Panc1 (cell line): ENCODE measurements at regions not wholly inside any gene's neighbourhood (a gene's known extent, or its start where the extent isn't known, plus 50 kb on each side); places are given as distances from the start of the nearest gene placed in this dataset.

Experiments
- ATAC-seq: fragments of 200-7000 bp; cut with Tn5 transposase; 2 replicates; pipeline ENCODE4 v1.9.1; 2020; ENCODE audit warnings: mild to moderate bottlenecking, moderate library complexity
- BruUV-seq: library from RNA; stranded (reverse); fragments of 400-500 nt; replicated peaks from 2 replicates; lab custom pipeline; 2021; lab: Mats Ljungman, UMichigan
- CTCF ChIA-PET: fragments of 300-600 bp; sonication (Branson Sonifier 250); formaldehyde crosslinking; loops from one replicate; lab custom pipeline; 2022; ENCODE audit warnings: antibody characterized with exemption; lab: Charles Lee
- POLR2A ChIA-PET: fragments of 300-600 bp; sonication (Branson Sonifier 250); formaldehyde crosslinking; loops from one replicate; lab custom pipeline; 2022; ENCODE audit warnings: antibody characterized with exemption; lab: Charles Lee
- DNase-seq: peaks from one replicate; pipeline ENCODE4 v3.0.0-alpha.2; 2010; ENCODE audit warnings: low read depth, low spot score
- H3K27ac ChIP-seq: 2 replicates; pipeline ENCODE4 v1.5.1; 2011; ENCODE audit warnings: mild to moderate bottlenecking, low read length, inconsistent platforms
- H3K27me3 ChIP-seq: fragments of 200-500 bp; sonication (Bioruptor generic); 2 replicates; pipeline ENCODE4 v1.6.0; 2014; ENCODE audit warnings: low read length, inconsistent platforms; ENCODE audit not compliant: control insufficient read depth, insufficient read depth
- H3K36me3 ChIP-seq: fragments of 200-500 bp; sonication (Bioruptor generic); 2 replicates; pipeline ENCODE4 v1.5.1; 2014; ENCODE audit warnings: inconsistent platforms, mild to moderate bottlenecking, low read length, moderate library complexity; ENCODE audit not compliant: control insufficient read depth, insufficient read depth
- H3K4me1 ChIP-seq: 2 replicates; pipeline ENCODE4 v1.5.1; 2011; ENCODE audit warnings: inconsistent platforms, mild to moderate bottlenecking, low read length, moderate library complexity; ENCODE audit not compliant: control insufficient read depth, insufficient read depth
- H3K4me3 ChIP-seq, 2 experiments: 2 replicates each; pipeline ENCODE4 v1.5.1; 2011 to 2012; ENCODE audit warnings: low read depth in 2 of 2, low read length in 2 of 2, mild to moderate bottlenecking in 2 of 2, inconsistent platforms in 1 of 2, moderate library complexity in 1 of 2
- H3K9me3 ChIP-seq: fragments of 200-500 bp; sonication (Bioruptor generic); 2 replicates; pipeline ENCODE4 v1.5.1; 2014; ENCODE audit warnings: low read depth, mild to moderate bottlenecking, inconsistent platforms, low read length, moderate library complexity; ENCODE audit not compliant: control insufficient read depth, insufficient read depth
- CTCF ChIP-seq: fragments of 450-650 bp; IDR thresholded peaks from 2 replicates; pipeline ENCODE4 v1.5.1; 2017; ENCODE audit warnings: mild to moderate bottlenecking
- POLR2AphosphoS5 ChIP-seq: IDR thresholded peaks from 2 replicates; pipeline ENCODE4 v1.6.1; 2012; ENCODE audit warnings: mild to moderate bottlenecking, low read depth, low read length, moderate library complexity
- REST ChIP-seq, 2 experiments: IDR thresholded peaks; 2 replicates each; pipeline ENCODE4 v1.6.1; 2011 to 2012; ENCODE audit warnings: low read depth in 2 of 2, control low read depth in 1 of 2, low read length in 1 of 2, mild to moderate bottlenecking in 1 of 2, moderate library complexity in 1 of 2; ENCODE audit not compliant: insufficient read depth in 1 of 2
- SIN3A ChIP-seq: IDR thresholded peaks from 2 replicates; pipeline ENCODE4 v1.6.1; 2012; ENCODE audit warnings: low read depth, mild to moderate bottlenecking, low read length, moderate library complexity, borderline replicate concordance; ENCODE audit not compliant: insufficient read depth
- TCF7L2 ChIP-seq: IDR thresholded peaks from 2 replicates; pipeline ENCODE4 v1.6.1; 2011; ENCODE audit warnings: mild to moderate bottlenecking, low read depth, low read length, inconsistent platforms
- in situ Hi-C: cut with HindIII; loops from 2 replicates; pipeline ENCODE4 v1.10.0; 2016; ENCODE audit warnings: low sequenced_read_pairs, low pct_unique_long_range_greater_than_20kb
- intact Hi-C: fragments of 100-400 bp; cut with micrococcal nuclease; formaldehyde crosslinking; loops from one replicate; pipeline ENCODE4 v1.10.0; 2022; ENCODE audit not compliant: unreplicated experiment

GRCh38 chr18:51371929-51372328 is 174.4 kb upstream of the MEX3C start:
- TF ChIP-seq CTCF (no peak), POLR2AphosphoS5 (no peak), TCF7L2 (no peak), SIN3A (no peak), REST (IDR thresholded peaks at IDR 0.05; ENCODE audit: insufficient read depth in 1 of 2, low read depth in 2 of 2, low read length in 1 of 2) (no peak)
- no peak for DNase-seq
- no TSS peak for BruUV-seq
- no peak for ATAC-seq
- no peak overlapping the region for H3K27ac ChIP-seq
- ChIA-PET POLR2A (no interaction called here), CTCF (no interaction called here)
- H3K9me3 ChIP-seq, result no peaks in the 10 kb centered on the region
- H3K4me1 ChIP-seq, result no peaks in the 10 kb centered on the region
- H3K4me3 ChIP-seq, result no peak overlapping the region
- H3K36me3 ChIP-seq, result no peaks in the 10 kb centered on the region
- in situ Hi-C loops (no loop called here), intact Hi-C loops (no loop called here)
- H3K27me3 ChIP-seq, result no peaks in the 10 kb centered on the region

- Histone ChIP-seq H3K9me3 (no peaks in the 10 kb centered on the region), H3K4me1 (no peaks in the 10 kb centered on the region), H3K36me3 (no peaks in the 10 kb centered on the region), H3K27me3 (no peaks in the 10 kb centered on the region), H3K27ac (no peak overlapping the region), H3K4me3 (no peak overlapping the region)
- ATAC-seq, result no peak
- no peak for DNase-seq
- no TSS peak for BruUV-seq
- in situ Hi-C loops, result no loop called here
- ChIA-PET CTCF (no interaction called here), POLR2A (no interaction called here)
- intact Hi-C loops, result no loop called here
- TF ChIP-seq POLR2AphosphoS5 (no peak), CTCF (no peak), REST (IDR thresholded peaks at IDR 0.05; ENCODE audit: insufficient read depth in 1 of 2, low read depth in 2 of 2, low read length in 1 of 2) (no peak), TCF7L2 (no peak), SIN3A (no peak)
Observed at GRCh38 chr18:51382081-51382480, 184.6 kb upstream of the MEX3C start.
